Keratinocyte (primary cell): ENCODE measurements at regions not wholly inside any gene's neighbourhood (a gene's known extent, or its start where the extent isn't known, plus 50 kb on each side); places are given as distances from the start of the nearest gene placed in this dataset.

ENCODE experiments used
- DNase-seq: peaks from one replicate; pipeline ENCODE4 v3.0.0-alpha.2; 2011; ENCODE audit warnings: low read depth, missing footprints, low spot score
- FAIRE-seq: peaks from 2 replicates; lab custom pipeline; 2011; peaks lifted over from hg19 to GRCh38; lab: Jason Lieb, UNC
- H2AFZ ChIP-seq: 2 replicates; pipeline ENCODE4 v1.6.0; 2012; ENCODE audit warnings: low read length, control low read depth, inconsistent platforms; ENCODE audit not compliant: control insufficient read depth
- H3K27ac ChIP-seq: 2 replicates; pipeline ENCODE4 v1.5.1; 2011; ENCODE audit warnings: low read length; ENCODE audit not compliant: control insufficient read depth, insufficient read depth
- H3K27me3 ChIP-seq: 3 replicates; pipeline ENCODE4 v1.6.0; 2011; ENCODE audit warnings: low read length; ENCODE audit not compliant: control insufficient read depth, insufficient read depth; ENCODE audit errors: extremely low read depth
- H3K36me3 ChIP-seq, 2 experiments: 2 replicates in 1 of 2; 3 replicates in 1 of 2; pipeline ENCODE4 v1.5.1; 2011; ENCODE audit warnings: low read length in 2 of 2, mild to moderate bottlenecking in 1 of 2; ENCODE audit not compliant: control insufficient read depth in 2 of 2, insufficient read depth in 2 of 2; ENCODE audit errors: extremely low read depth in 1 of 2
- H3K4me1 ChIP-seq: 3 replicates; pipeline ENCODE4 v1.5.1; 2011; ENCODE audit warnings: low read length; ENCODE audit not compliant: control insufficient read depth, insufficient read depth; ENCODE audit errors: extremely low read depth
- H3K4me2 ChIP-seq: 3 replicates; pipeline ENCODE4 v1.6.0; 2011; ENCODE audit warnings: low read depth, low read length; ENCODE audit not compliant: control insufficient read depth, insufficient read depth; ENCODE audit errors: extremely low read depth
- H3K4me3 ChIP-seq, 3 experiments: fragments of 200-600 bp in 1 of 3; sonication (generic) in 1 of 3; 2 replicates in 2 of 3; 3 replicates in 1 of 3; pipeline ENCODE4 v1.5.1; 2011 to 2016; ENCODE audit warnings: low read length in 3 of 3, mild to moderate bottlenecking in 3 of 3, control low read depth in 2 of 3, inconsistent platforms in 1 of 3, low read depth in 1 of 3, mixed read lengths in 1 of 3, mixed run types in 1 of 3, moderate library complexity in 1 of 3; ENCODE audit not compliant: control insufficient read depth in 2 of 3, insufficient read depth in 2 of 3; ENCODE audit errors: extremely low read depth in 1 of 3
- H3K79me2 ChIP-seq: 2 replicates; pipeline ENCODE4 v1.6.0; 2012; ENCODE audit warnings: low read length; ENCODE audit not compliant: control insufficient read depth, insufficient read depth
- H3K9ac ChIP-seq: 3 replicates; pipeline ENCODE4 v1.6.0; 2011; ENCODE audit warnings: low read length; ENCODE audit not compliant: control insufficient read depth, insufficient read depth; ENCODE audit errors: extremely low read depth
- H3K9me1 ChIP-seq: 3 replicates; pipeline ENCODE4 v1.6.0; 2011; ENCODE audit warnings: low read length; ENCODE audit not compliant: control insufficient read depth, insufficient read depth; ENCODE audit errors: extremely low read depth
- H3K9me3 ChIP-seq: 2 replicates; pipeline ENCODE4 v1.5.1; 2012; ENCODE audit warnings: low read depth, low read length; ENCODE audit not compliant: control insufficient read depth
- H4K20me1 ChIP-seq: 3 replicates; pipeline ENCODE4 v1.6.0; 2011; ENCODE audit warnings: low read length; ENCODE audit not compliant: control insufficient read depth, insufficient read depth; ENCODE audit errors: extremely low read depth
- EZH2 ChIP-seq: IDR thresholded peaks from one replicate; pipeline ENCODE4 v1.6.1; 2012; ENCODE audit warnings: inconsistent platforms, mild to moderate bottlenecking, low read length, moderate library complexity
- dilution Hi-C: fragments of 300-500 bp; cut with MboI; formaldehyde crosslinking; loops from one replicate; pipeline ENCODE4 v1.7.0; 2020; ENCODE audit warnings: low sequenced_read_pairs; ENCODE audit not compliant: extremely low pct_ligation_motif_present
- TF ChIP-seq, protein P1 (sequence below), 3 experiments: IDR thresholded peaks in 1 of 3; conservative IDR thresholded peaks in 1 of 3; optimal IDR thresholded peaks in 1 of 3; 2 replicates in 2 of 3; 3 replicates in 1 of 3; pipeline versions ENCODE3 to v1.5.1; 2011; ENCODE audit warnings: low read length in 3 of 3, mild to moderate bottlenecking in 3 of 3, moderate library complexity in 2 of 3, control low read depth in 1 of 3, inconsistent platforms in 1 of 3; ENCODE audit not compliant: insufficient read depth in 2 of 3; ENCODE audit errors: extremely low read depth in 1 of 3

GRCh38 chr2:155908567-155908966 is 424.0 kb downstream of the NR4A2 start:
- Histone ChIP-seq H3K9ac (no peak overlapping the region), H3K36me3 (no peaks in the 10 kb centered on the region), H3K27me3 (no peaks in the 10 kb centered on the region), H3K4me3 (no peak overlapping the region), H3K4me2 (no peak overlapping the region), H3K4me1 (no peaks in the 10 kb centered on the region), H3K9me3 (no peaks in the 10 kb centered on the region), H3K9me1 (no peaks in the 10 kb centered on the region), H4K20me1 (no peaks in the 10 kb centered on the region), H2AFZ (no peak overlapping the region), H3K79me2 (no peaks in the 10 kb centered on the region), H3K27ac (no peak overlapping the region)
- no peak for DNase-seq
- dilution Hi-C loops = no loop called here
- no peak for FAIRE-seq
- TF ChIP-seq, protein P1, sequence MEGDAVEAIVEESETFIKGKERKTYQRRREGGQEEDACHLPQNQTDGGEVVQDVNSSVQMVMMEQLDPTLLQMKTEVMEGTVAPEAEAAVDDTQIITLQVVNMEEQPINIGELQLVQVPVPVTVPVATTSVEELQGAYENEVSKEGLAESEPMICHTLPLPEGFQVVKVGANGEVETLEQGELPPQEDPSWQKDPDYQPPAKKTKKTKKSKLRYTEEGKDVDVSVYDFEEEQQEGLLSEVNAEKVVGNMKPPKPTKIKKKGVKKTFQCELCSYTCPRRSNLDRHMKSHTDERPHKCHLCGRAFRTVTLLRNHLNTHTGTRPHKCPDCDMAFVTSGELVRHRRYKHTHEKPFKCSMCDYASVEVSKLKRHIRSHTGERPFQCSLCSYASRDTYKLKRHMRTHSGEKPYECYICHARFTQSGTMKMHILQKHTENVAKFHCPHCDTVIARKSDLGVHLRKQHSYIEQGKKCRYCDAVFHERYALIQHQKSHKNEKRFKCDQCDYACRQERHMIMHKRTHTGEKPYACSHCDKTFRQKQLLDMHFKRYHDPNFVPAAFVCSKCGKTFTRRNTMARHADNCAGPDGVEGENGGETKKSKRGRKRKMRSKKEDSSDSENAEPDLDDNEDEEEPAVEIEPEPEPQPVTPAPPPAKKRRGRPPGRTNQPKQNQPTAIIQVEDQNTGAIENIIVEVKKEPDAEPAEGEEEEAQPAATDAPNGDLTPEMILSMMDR (optimal IDR thresholded peaks at IDR 0.05 in 1 of 3, IDR thresholded peaks at IDR 0.05 in 1 of 3, conservative IDR thresholded peaks at IDR 0.05 in 1 of 3; ENCODE audit: extremely low read depth in 1 of 3, insufficient read depth in 2 of 3, low read length in 3 of 3) = no peak
- no peak for TF ChIP-seq EZH2

DNA sequence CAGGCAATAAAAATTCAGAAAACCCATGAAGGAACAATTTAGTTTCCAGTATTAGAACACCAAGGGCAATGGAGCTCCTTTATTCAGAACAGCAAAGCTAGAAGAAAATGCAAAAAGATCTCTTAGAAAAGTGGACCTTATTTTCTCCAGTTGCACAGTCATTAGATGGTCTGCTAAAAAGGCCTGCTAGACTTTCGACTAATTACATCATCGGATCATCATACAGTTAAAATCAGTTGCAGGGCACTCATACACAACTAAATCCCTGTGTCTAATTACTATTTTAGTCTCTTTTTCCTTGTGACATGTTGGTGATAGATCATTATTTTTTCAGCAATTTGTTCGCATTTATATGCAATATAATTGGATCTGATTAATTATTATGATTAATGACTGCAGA is 425.3 kb downstream of the NR4A2 start:
- dilution Hi-C loops = no loop called here
- Histone ChIP-seq H3K27ac (no peak overlapping the region), H3K9me1 (no peaks in the 10 kb centered on the region), H3K4me1 (no peaks in the 10 kb centered on the region), H3K36me3 (no peaks in the 10 kb centered on the region), H3K4me2 (no peak overlapping the region), H4K20me1 (no peaks in the 10 kb centered on the region), H3K9ac (no peak overlapping the region), H2AFZ (no peak overlapping the region), H3K9me3 (no peaks in the 10 kb centered on the region), H3K4me3 (no peak overlapping the region), H3K79me2 (no peaks in the 10 kb centered on the region), H3K27me3 (no peaks in the 10 kb centered on the region)
- DNase-seq = no peak
- TF ChIP-seq EZH2 = no peak
- TF ChIP-seq, protein P1 (optimal IDR thresholded peaks at IDR 0.05 in 1 of 3, IDR thresholded peaks at IDR 0.05 in 1 of 3, conservative IDR thresholded peaks at IDR 0.05 in 1 of 3; ENCODE audit: extremely low read depth in 1 of 3, insufficient read depth in 2 of 3, low read length in 3 of 3) = no peak
- no peak for FAIRE-seq
